OCI-LY3 (cell line): ENCODE measurements at regions not wholly inside any gene's neighbourhood (a gene's known extent, or its start where the extent isn't known, plus 50 kb on each side); places are given as distances from the start of the nearest gene placed in this dataset.

Source experiments
- H2AFZ ChIP-seq: fragments of 200-600, 300-600 bp; shearing (Covaris generic); 2 replicates; pipeline ENCODE4 v1.6.0; 2014; ENCODE audit warnings: antibody characterized with exemption, low read depth, low read length
- H3K27ac ChIP-seq: fragments of 200-600, 300-600 bp; sonication (generic); 2 replicates; pipeline ENCODE4 v1.5.1; 2014; ENCODE audit warnings: mild to moderate bottlenecking, low read length, moderate library complexity, mixed read lengths
- H3K27me3 ChIP-seq: fragments of 200-600, 300-600 bp; sonication (generic); 2 replicates; pipeline ENCODE4 v1.6.1; 2014; ENCODE audit warnings: low read depth, low read length, mixed read lengths
- H3K36me3 ChIP-seq: fragments of 200-600, 300-600 bp; sonication (generic); replicated peaks from 2 replicates; pipeline ENCODE3; 2014; ENCODE audit warnings: low read depth, low read length, mixed read lengths
- H3K4me1 ChIP-seq: fragments of 300-600, 200-600 bp; sonication (generic); 2 replicates; pipeline ENCODE4 v1.6.1; 2014; ENCODE audit warnings: low read length, mixed read lengths
- H3K4me2 ChIP-seq: fragments of 200-600, 300-600 bp; sonication (generic); 2 replicates; pipeline ENCODE4 v1.6.1; 2014; ENCODE audit warnings: low read length, mixed read lengths
- H3K4me3 ChIP-seq: fragments of 300-600, 200-600 bp; sonication (generic); 2 replicates; pipeline ENCODE4 v1.5.1; 2014; ENCODE audit warnings: antibody characterized with exemption, mild to moderate bottlenecking, low read length, moderate library complexity
- H3K79me2 ChIP-seq: fragments of 300-600, 200-600 bp; shearing (Covaris generic); 2 replicates; pipeline ENCODE4 v1.6.1; 2014; ENCODE audit warnings: mild to moderate bottlenecking, low read length, mixed read lengths
- H3K9ac ChIP-seq: fragments of 300-600, 200-600 bp; shearing (Covaris generic); 2 replicates; pipeline ENCODE4 v1.6.0; 2014; ENCODE audit warnings: mild to moderate bottlenecking, low read length, moderate library complexity
- H3K9me3 ChIP-seq: fragments of 200-600, 300-600 bp; shearing (Covaris generic); 2 replicates; pipeline ENCODE4 v1.6.1; 2014; ENCODE audit warnings: low read length, mixed read lengths; ENCODE audit not compliant: insufficient read depth
- H4K20me1 ChIP-seq: fragments of 200-600, 300-600 bp; sonication (generic); 2 replicates; pipeline ENCODE4 v1.6.1; 2016; ENCODE audit warnings: low read length, mixed read lengths; ENCODE audit not compliant: insufficient read depth
- CTCF ChIP-seq: fragments of 200-600, 300-600 bp; sonication (generic); IDR thresholded peaks from 2 replicates; pipeline ENCODE4 v1.5.1; 2014; ENCODE audit warnings: antibody characterized with exemption, low read length, low read depth
- EZH2phosphoT487 ChIP-seq: fragments of 200-600 bp; shearing (Covaris generic); IDR thresholded peaks from 2 replicates; pipeline ENCODE4 v1.6.1; 2018; ENCODE audit warnings: antibody characterized with exemption, mixed run types, low read depth

DNA sequence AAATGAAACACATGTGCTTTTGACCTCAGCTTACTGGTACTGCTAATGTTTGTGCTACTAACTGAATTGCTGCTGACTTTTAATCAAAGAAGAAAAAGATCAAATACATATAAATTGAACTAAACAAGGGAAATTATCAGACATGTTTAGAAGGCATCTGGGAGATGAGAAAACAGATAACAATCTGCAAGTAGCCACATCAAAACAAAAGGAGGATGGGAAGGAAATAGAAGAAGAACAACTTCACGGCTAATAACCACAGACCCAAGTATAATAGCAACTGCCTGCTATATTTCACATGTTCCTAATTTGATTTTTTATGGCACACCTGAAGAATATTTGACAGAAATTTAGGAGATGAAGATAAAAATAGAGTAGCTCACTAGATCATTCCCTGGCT is 542.6 kb upstream of the SYT4 start:
- no peak overlapping the region for H2AFZ ChIP-seq
- no peak overlapping the region for H3K27ac ChIP-seq
- no peak overlapping the region for H3K9ac ChIP-seq
- no peak overlapping the region for H3K4me2 ChIP-seq
- H3K27me3 ChIP-seq, result no peaks in the 10 kb centered on the region
- no peak for TF ChIP-seq CTCF
- TF ChIP-seq EZH2phosphoT487, result no peak
- H4K20me1 ChIP-seq, result no peaks in the 10 kb centered on the region
- no peaks in the 10 kb centered on the region for H3K36me3 ChIP-seq
- H3K9me3 ChIP-seq, result no peaks in the 10 kb centered on the region
- no peaks in the 10 kb centered on the region for H3K79me2 ChIP-seq
- no peaks in the 10 kb centered on the region for H3K4me1 ChIP-seq
- no peak overlapping the region for H3K4me3 ChIP-seq

DNA sequence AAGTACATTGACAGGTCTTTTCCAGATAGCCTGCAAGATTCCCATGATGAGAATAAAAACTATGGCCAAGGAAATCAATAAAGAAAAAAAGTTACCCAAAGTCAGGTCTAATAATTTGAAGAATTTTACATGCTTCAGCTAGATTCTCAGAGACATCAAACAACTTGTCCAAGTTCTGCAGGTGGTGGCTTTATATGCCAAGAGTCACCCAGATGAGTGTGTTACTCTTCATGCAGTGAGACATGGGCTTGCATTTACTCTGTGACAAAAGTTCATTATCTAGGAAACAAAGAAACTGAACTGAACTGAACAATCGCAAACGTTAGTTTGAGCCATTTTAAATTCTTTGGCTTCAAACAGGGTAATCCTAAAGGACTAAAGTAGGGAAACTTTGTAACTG is 548.5 kb upstream of the SYT4 start:
- no peaks in the 10 kb centered on the region for H3K9me3 ChIP-seq
- no peaks in the 10 kb centered on the region for H3K27me3 ChIP-seq
- H3K4me3 ChIP-seq, result no peak overlapping the region
- H3K4me1 ChIP-seq, result no peaks in the 10 kb centered on the region
- H3K79me2 ChIP-seq, result no peaks in the 10 kb centered on the region
- H3K9ac ChIP-seq, result no peak overlapping the region
- no peak overlapping the region for H3K4me2 ChIP-seq
- no peak overlapping the region for H3K27ac ChIP-seq
- TF ChIP-seq CTCF, result no peak
- no peak for TF ChIP-seq EZH2phosphoT487
- no peaks in the 10 kb centered on the region for H3K36me3 ChIP-seq
- no peaks in the 10 kb centered on the region for H4K20me1 ChIP-seq
- H2AFZ ChIP-seq, result no peak overlapping the region

DNA sequence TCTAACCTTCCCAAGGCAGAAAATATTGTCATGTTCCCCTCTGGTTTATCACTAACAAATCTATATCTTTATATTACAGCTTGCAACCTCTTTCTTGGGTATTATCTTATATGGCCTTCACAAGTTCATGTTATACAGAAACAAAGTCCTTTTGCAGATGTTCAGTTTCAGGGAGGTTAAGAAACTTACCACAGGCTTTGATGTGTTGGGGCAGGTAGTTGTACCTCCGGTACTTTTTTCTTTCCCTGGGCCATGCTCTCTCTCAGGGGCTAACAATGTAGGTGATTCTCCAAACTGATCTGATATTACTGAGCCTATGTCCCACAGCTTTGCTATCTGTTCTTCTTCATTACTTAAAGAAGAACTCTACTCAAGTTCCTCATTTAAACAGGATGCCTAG is 548.9 kb upstream of the SYT4 start:
- Histone ChIP-seq H3K79me2 (no peaks in the 10 kb centered on the region), H3K4me2 (no peak overlapping the region), H3K4me1 (no peaks in the 10 kb centered on the region), H3K36me3 (no peaks in the 10 kb centered on the region), H4K20me1 (no peaks in the 10 kb centered on the region), H3K9me3 (no peaks in the 10 kb centered on the region), H3K27me3 (no peaks in the 10 kb centered on the region), H2AFZ (no peak overlapping the region), H3K9ac (no peak overlapping the region), H3K4me3 (no peak overlapping the region), H3K27ac (no peak overlapping the region)
- TF ChIP-seq EZH2phosphoT487 (no peak), CTCF (no peak)

GRCh38 chr18:43827311-43827710 is 550.0 kb upstream of the SYT4 start:
- H3K79me2 ChIP-seq, result no peaks in the 10 kb centered on the region
- H4K20me1 ChIP-seq, result no peaks in the 10 kb centered on the region
- H3K4me2 ChIP-seq, result no peak overlapping the region
- H3K27ac ChIP-seq, result no peak overlapping the region
- TF ChIP-seq EZH2phosphoT487, result no peak
- no peak overlapping the region for H3K4me3 ChIP-seq
- no peaks in the 10 kb centered on the region for H3K36me3 ChIP-seq
- H3K9me3 ChIP-seq, result no peaks in the 10 kb centered on the region
- no peak overlapping the region for H2AFZ ChIP-seq
- no peaks in the 10 kb centered on the region for H3K27me3 ChIP-seq
- H3K9ac ChIP-seq, result no peak overlapping the region
- H3K4me1 ChIP-seq, result no peaks in the 10 kb centered on the region

DNA sequence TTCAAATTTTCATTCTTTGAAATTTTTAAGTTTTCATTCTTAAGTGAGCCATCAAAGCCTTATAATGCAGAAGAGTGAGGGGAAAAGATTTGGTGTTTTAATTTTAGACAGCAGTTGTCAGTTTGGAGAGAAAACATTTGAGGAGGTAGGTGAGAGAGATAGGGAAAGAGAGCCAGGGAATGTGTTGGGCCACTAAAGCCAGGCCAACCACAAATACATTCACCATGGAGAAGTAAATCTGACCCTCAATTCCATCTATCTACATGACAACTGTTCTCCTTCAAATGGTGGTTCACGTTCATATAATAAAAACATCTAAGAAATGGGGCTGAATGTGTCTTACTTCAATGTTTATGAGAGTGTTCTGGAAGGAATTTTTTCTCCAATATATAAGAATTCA is 553.0 kb upstream of the SYT4 start:
- Histone ChIP-seq H3K4me3 (no peak overlapping the region), H3K9ac (no peak overlapping the region), H3K27ac (no peak overlapping the region), H3K4me1 (no peaks in the 10 kb centered on the region), H2AFZ (no peak overlapping the region), H3K9me3 (no peaks in the 10 kb centered on the region), H4K20me1 (no peaks in the 10 kb centered on the region), H3K36me3 (no peaks in the 10 kb centered on the region), H3K79me2 (no peaks in the 10 kb centered on the region), H3K4me2 (no peak overlapping the region), H3K27me3 (no peaks in the 10 kb centered on the region)
- TF ChIP-seq CTCF (no peak), EZH2phosphoT487 (no peak)
